B cell (primary cell): ENCODE measurements at regions not wholly inside any gene's neighbourhood (a gene's known extent, or its start where the extent isn't known, plus 50 kb on each side); places are given as distances from the start of the nearest gene placed in this dataset.

Source experiments
- ATAC-seq: fragments of 200-7000 bp; cut with Tn5 transposase; one replicate; pipeline ENCODE4 v1.10.0; 2021; ENCODE audit warnings: low read depth, mild to moderate bottlenecking, moderate number of reproducible peaks, moderate library complexity
- CTCF ChIA-PET: fragments of 350-600 bp; sonication (Branson Sonifier 250); formaldehyde crosslinking; loops from one replicate; lab custom pipeline; 2021; ENCODE audit warnings: antibody characterized with exemption, inconsistent platforms; lab: Charles Lee
- POLR2A ChIA-PET: fragments of 350-600 bp; sonication (Branson Sonifier 250); formaldehyde crosslinking; loops from one replicate; lab custom pipeline; 2021; ENCODE audit warnings: antibody characterized with exemption; lab: Charles Lee
- DNase-seq: peaks from one replicate; pipeline ENCODE4 v3.0.0; 2013
- H2AFZ ChIP-seq: 2 replicates; pipeline ENCODE4 v1.6.1; 2012; ENCODE audit warnings: mild to moderate bottlenecking, low read depth, low read length; ENCODE audit not compliant: insufficient read depth, poor library complexity, severe bottlenecking
- H3K27ac ChIP-seq, 2 donors: 1 replicate in 1 of 2; 2 replicates in 1 of 2; pipeline ENCODE4 v1.5.1; 2012 to 2013; ENCODE audit warnings: low read length in 2 of 2, mild to moderate bottlenecking in 2 of 2, moderate library complexity in 1 of 2
- H3K27me3 ChIP-seq, 4 experiments: fragments of 200-600 bp in 1 of 4; sonication (generic) in 1 of 4; replicated peaks in 1 of 4; 1 replicate in 2 of 4; 2 replicates in 2 of 4; pipeline versions ENCODE4 v1.6.1 to v1.7.0; 2013 to 2016; ENCODE audit warnings: low read length in 3 of 4, mild to moderate bottlenecking in 2 of 4, mixed read lengths in 1 of 4, moderate library complexity in 1 of 4; ENCODE audit not compliant: insufficient read depth in 4 of 4, control insufficient read depth in 3 of 4; ENCODE audit errors: control extremely low read depth in 1 of 4
- H3K36me3 ChIP-seq, 2 experiments: replicated peaks in 1 of 2; 1 replicate in 1 of 2; 2 replicates in 1 of 2; pipeline versions ENCODE4 v1.6.1 to v1.7.1; 2013; ENCODE audit warnings: low read length in 1 of 2; ENCODE audit not compliant: insufficient read depth in 2 of 2, control insufficient read depth in 1 of 2; ENCODE audit errors: control extremely low read depth in 1 of 2, extremely low read depth in 1 of 2
- H3K4me1 ChIP-seq, 2 donors: fragments of 200-600 bp in 1 of 2; sonication (generic) in 1 of 2; 1 replicate in 1 of 2; 2 replicates in 1 of 2; pipeline versions ENCODE4 v1.5.1 to v1.6.1; 2013 to 2017; ENCODE audit warnings: low read length in 2 of 2; ENCODE audit not compliant: control insufficient read depth in 2 of 2, insufficient read depth in 2 of 2
- H3K4me2 ChIP-seq: replicated peaks from 2 replicates; pipeline ENCODE3; 2012; ENCODE audit warnings: mild to moderate bottlenecking, low read depth, low read length; ENCODE audit not compliant: poor library complexity, severe bottlenecking
- H3K4me3 ChIP-seq, 5 experiments: fragments of 200-600 bp in 1 of 5; sonication (generic) in 1 of 5; 1 replicate in 3 of 5; 2 replicates in 2 of 5; pipeline versions ENCODE4 v1.5.1 to v1.7.0; 2011 to 2016; ENCODE audit warnings: low read length in 4 of 5, mild to moderate bottlenecking in 4 of 5, low read depth in 2 of 5, control low read depth in 1 of 5, moderate library complexity in 1 of 5; ENCODE audit not compliant: insufficient read depth in 1 of 5; ENCODE audit errors: control extremely low read depth in 1 of 5, extremely low read depth in 1 of 5
- H3K79me2 ChIP-seq: fragments of 200-600 bp; sonication (generic); one replicate; pipeline ENCODE4 v1.6.0; 2016; ENCODE audit warnings: low read length; ENCODE audit not compliant: control insufficient read depth, insufficient read depth
- H3K9ac ChIP-seq: fragments of 200-600 bp; sonication (generic); 2 replicates; pipeline ENCODE4 v1.6.1; 2017; ENCODE audit warnings: mild to moderate bottlenecking, low read length, moderate library complexity
- H3K9me3 ChIP-seq, 3 donors: one replicate each; pipeline versions ENCODE4 v1.6.1 to v1.7.1; 2013; ENCODE audit warnings: low read length in 2 of 3; ENCODE audit not compliant: control insufficient read depth in 2 of 3, insufficient read depth in 1 of 3; ENCODE audit errors: control extremely low read depth in 1 of 3
- H4K20me1 ChIP-seq: 2 replicates; pipeline ENCODE4 v1.6.0; 2012; ENCODE audit warnings: mild to moderate bottlenecking, low read length; ENCODE audit not compliant: insufficient read depth, control insufficient read depth, poor library complexity, severe bottlenecking
- H3K27ac Mint-ChIP-seq: one replicate; pipeline ENCODE4 v1.8.0; 2021; ENCODE audit warnings: mixed read lengths
- H3K27me3 Mint-ChIP-seq: one replicate; pipeline ENCODE4 v1.8.0; 2021; ENCODE audit warnings: mixed read lengths
- H3K4me1 Mint-ChIP-seq: one replicate; pipeline ENCODE4 v1.8.0; 2021; ENCODE audit warnings: mixed read lengths
- H3K4me3 Mint-ChIP-seq: one replicate; pipeline ENCODE4 v1.8.0; 2021; ENCODE audit warnings: mixed read lengths
- H3K9me3 Mint-ChIP-seq: one replicate; pipeline ENCODE4 v1.8.0; 2022; ENCODE audit warnings: mixed read lengths; ENCODE audit not compliant: insufficient read depth
- CTCF ChIP-seq: fragments of 200-600 bp; IDR thresholded peaks from one replicate; pipeline ENCODE4 v1.8.0; 2022; ENCODE audit warnings: antibody characterized with exemption, mild to moderate bottlenecking
- EZH2 ChIP-seq: IDR thresholded peaks from 2 replicates; pipeline ENCODE4 v1.6.1; 2012; ENCODE audit warnings: borderline replicate concordance, low read depth, mild to moderate bottlenecking, moderate library complexity, low read length; ENCODE audit not compliant: insufficient read depth, poor library complexity, severe bottlenecking
- WGBS: methylation state at CpG from one replicate; pipeline ENCODE4 v1.1.5; 2013; ENCODE audit warnings: missing lambda C conversion rate; ENCODE audit not compliant: insufficient coverage; 5-methylcytosine and 5-hydroxymethylcytosine counted together
- intact Hi-C: fragments of 100-400 bp; cut with micrococcal nuclease; formaldehyde crosslinking; loops from one replicate; pipeline ENCODE4 v1.10.0; 2022

DNA sequence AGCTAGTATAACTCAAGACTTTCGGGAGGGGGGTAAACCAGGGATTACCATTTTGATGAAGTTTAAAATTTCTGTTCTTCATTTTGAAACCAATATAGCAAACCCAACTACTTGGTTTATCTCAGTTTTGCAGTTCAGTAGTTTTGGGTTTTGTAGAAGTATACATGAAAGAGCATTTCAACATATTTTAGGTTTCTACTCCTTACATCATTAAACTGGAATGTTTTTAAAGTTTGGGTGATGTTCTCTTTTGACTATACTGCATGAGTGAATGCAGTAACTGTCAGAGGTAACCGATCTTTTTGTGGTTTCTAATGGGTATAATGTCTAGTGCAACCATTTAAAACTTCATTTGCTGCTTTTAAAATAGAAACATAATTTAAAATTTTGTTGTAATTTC, 248.3 kb upstream of the MAD2L1 start:
- CTCF ChIA-PET, result no interaction called here
- Histone ChIP-seq H3K4me2 (no peak overlapping the region), H2AFZ (no peak overlapping the region), H3K9ac (no peak overlapping the region), H3K36me3 (no peaks in the 10 kb centered on the region), H3K9me3 (peaks cover 0 to 5% (median 2%) of the 10 kb centered on the region in 3 donors), H3K27ac (no peak overlapping the region), H4K20me1 (no peaks in the 10 kb centered on the region), H3K4me1 (no peaks in the 10 kb centered on the region), H3K4me3 (no peak overlapping the region), H3K27me3 (no peaks in the 10 kb centered on the region), H3K79me2 (no peaks in the 10 kb centered on the region)
- no peaks in the 10 kb centered on the region for H3K9me3 Mint-ChIP-seq
- DNase-seq (no peak), ATAC-seq (no peak)
- H3K27me3 Mint-ChIP-seq, result no peaks in the 10 kb centered on the region
- POLR2A ChIA-PET, result no interaction called here
- no CpG with 5 or more reads among the region's 2 CpGs for WGBS
- H3K4me1 Mint-ChIP-seq, result no peaks in the 10 kb centered on the region
- no peak overlapping the region for H3K4me3 Mint-ChIP-seq
- TF ChIP-seq CTCF, result no peak
- TF ChIP-seq EZH2, result no peak
- H3K27ac Mint-ChIP-seq, result no peak overlapping the region
- intact Hi-C loops, result no loop called here

DNA sequence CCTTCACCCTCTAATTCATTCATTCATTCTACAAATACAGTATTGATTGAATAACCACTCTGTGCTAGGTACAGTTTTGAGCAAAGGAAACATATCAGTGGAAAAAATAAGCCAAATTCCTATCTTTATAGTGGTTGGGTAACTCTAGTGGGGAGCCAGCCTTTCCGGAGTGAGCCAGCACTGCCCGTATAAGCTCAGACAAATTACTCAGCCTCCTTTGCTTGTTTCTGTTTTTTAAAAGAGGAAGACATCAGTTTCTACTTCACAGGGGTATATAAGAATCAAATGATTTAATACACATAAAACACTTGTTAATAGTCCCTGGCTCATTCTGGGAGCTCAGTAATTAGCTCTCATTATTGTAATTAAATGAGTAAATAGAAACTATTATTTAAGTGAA, 238.2 kb upstream of the MAD2L1 start:
- TF ChIP-seq EZH2, result no peak
- TF ChIP-seq CTCF, result no peak
- intact Hi-C loops, result no loop called here
- H4K20me1 ChIP-seq, result no peaks in the 10 kb centered on the region
- peaks cover 2% of the 10 kb centered on the region for H3K9me3 Mint-ChIP-seq
- ATAC-seq (no peak), DNase-seq (no peak)
- CTCF ChIA-PET, result no interaction called here
- H3K4me3 Mint-ChIP-seq, result no peak overlapping the region
- H3K4me3 ChIP-seq, result no peak overlapping the region
- no CpG with 5 or more reads among the region's 2 CpGs for WGBS
- H3K4me1 ChIP-seq, result no peaks in the 10 kb centered on the region
- H3K9me3 ChIP-seq, result peaks cover 0 to 2% (median 0%) of the 10 kb centered on the region in 3 donors
- no peak overlapping the region for H3K27ac ChIP-seq
- no peaks in the 10 kb centered on the region for H3K4me1 Mint-ChIP-seq
- no peak overlapping the region for H2AFZ ChIP-seq
- no peak overlapping the region for H3K9ac ChIP-seq
- H3K36me3 ChIP-seq, result no peaks in the 10 kb centered on the region
- H3K4me2 ChIP-seq, result no peak overlapping the region
- no peaks in the 10 kb centered on the region for H3K79me2 ChIP-seq
- H3K27me3 Mint-ChIP-seq, result no peaks in the 10 kb centered on the region
- no peaks in the 10 kb centered on the region for H3K27me3 ChIP-seq
- POLR2A ChIA-PET, result no interaction called here
- no peak overlapping the region for H3K27ac Mint-ChIP-seq
